Small intestine (tissue), 7 donors: ENCODE measurements at regions not wholly inside any gene's neighbourhood (a gene's known extent, or its start where the extent isn't known, plus 50 kb on each side); places are given as distances from the start of the nearest gene placed in this dataset.

Experiments
- DNase-seq, 2 donors: peaks; one replicate each; pipeline versions ENCODE4 v3.0.0 to v3.0.0-alpha.2; 2013
- FAIRE-seq: peaks from 2 replicates; lab custom pipeline; 2012; peaks lifted over from hg19 to GRCh38; lab: Jason Lieb, UNC
- H3K27ac ChIP-seq, 3 donors: one replicate each; pipeline ENCODE4 v1.5.1; 2013; ENCODE audit warnings: low read length in 2 of 3, mild to moderate bottlenecking in 2 of 3, control low read depth in 1 of 3, inconsistent platforms in 1 of 3, low read depth in 1 of 3, moderate library complexity in 1 of 3
- H3K27me3 ChIP-seq, 3 donors: one replicate each; pipeline ENCODE4 v1.6.1; 2013; ENCODE audit warnings: low read length in 3 of 3, inconsistent platforms in 1 of 3; ENCODE audit not compliant: control insufficient read depth in 3 of 3, insufficient read depth in 3 of 3
- H3K36me3 ChIP-seq, 3 donors: one replicate each; pipeline ENCODE4 v1.6.1; 2013; ENCODE audit warnings: low read length in 3 of 3, inconsistent platforms in 1 of 3, low read depth in 1 of 3, mild to moderate bottlenecking in 1 of 3, moderate library complexity in 1 of 3; ENCODE audit not compliant: control insufficient read depth in 3 of 3, insufficient read depth in 2 of 3
- H3K4me1 ChIP-seq, 3 donors: one replicate each; pipeline ENCODE4 v1.6.1; 2013; ENCODE audit warnings: low read length in 2 of 3, inconsistent platforms in 1 of 3, low read depth in 1 of 3, mild to moderate bottlenecking in 1 of 3, moderate library complexity in 1 of 3; ENCODE audit not compliant: control insufficient read depth in 3 of 3, insufficient read depth in 2 of 3
- H3K4me3 ChIP-seq, 3 donors: one replicate each; pipeline ENCODE4 v1.5.1; 2013; ENCODE audit warnings: low read length in 3 of 3, control low read depth in 1 of 3, inconsistent platforms in 1 of 3, low read depth in 1 of 3, mild to moderate bottlenecking in 1 of 3, moderate library complexity in 1 of 3
- H3K9me3 ChIP-seq, 2 donors: one replicate each; pipeline ENCODE4 v1.6.1; 2013; ENCODE audit warnings: low read depth in 1 of 2, low read length in 1 of 2; ENCODE audit not compliant: control insufficient read depth in 2 of 2, insufficient read depth in 1 of 2
- WGBS, 3 donors: extraction: QIAGEN DNeasy Blood & Tissue Kit; methylation state at CpG; one replicate each; pipeline ENCODE4 v1.1.7; 2013; 5-methylcytosine and 5-hydroxymethylcytosine counted together
- donor health status: healthy with polysubstance abuse.
- donor health status: control.
- donor health status: control.
- donor health status: Bipolar disorder and iron deficiency.
- donor health status: healthy.

DNA sequence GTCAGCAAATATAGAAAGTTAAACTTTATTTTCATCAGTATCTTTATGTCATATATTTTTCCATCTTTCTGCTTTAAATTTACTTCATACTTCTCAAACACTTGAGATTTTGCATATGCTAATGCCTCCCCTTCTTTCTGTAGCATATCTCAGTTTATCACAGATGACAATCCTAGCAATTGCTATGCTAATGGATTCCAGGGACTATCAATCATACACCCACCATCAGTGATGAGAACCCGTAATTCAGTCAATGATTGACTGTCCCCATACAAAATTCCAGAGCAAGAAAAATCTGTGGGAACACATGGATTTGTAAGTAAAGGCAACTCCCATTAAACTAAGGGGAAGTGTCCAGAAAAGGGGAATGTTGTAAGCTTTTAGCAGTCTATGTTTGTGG lies 432.4 kb upstream of the SEMA3D start:
- no peak for FAIRE-seq
- WGBS, 3 donors, result 63 to 72% (median 63%) methylated on average over 1 of the region's 1 CpG

DNA sequence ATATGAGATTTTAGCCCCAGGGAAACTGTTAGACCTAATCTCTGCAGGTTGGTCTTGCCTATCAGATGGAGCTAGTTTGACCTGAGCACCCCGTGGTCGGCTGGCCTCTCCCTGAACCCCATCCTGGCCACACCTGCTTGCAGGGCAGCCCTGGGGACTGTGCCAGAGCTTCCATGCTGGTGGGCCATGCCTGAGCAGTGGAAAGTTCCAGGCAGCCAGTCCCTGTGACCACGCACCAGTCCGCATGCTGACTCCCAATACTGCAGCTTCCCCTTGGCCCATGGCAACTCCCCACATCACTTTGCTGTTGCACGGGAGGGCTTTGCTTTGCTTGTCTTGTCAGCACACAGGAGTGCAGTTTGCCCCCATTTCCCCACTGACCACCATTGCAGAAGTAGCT lies 427.8 kb upstream of the SEMA3D start:
- no peak overlapping the region for H3K27ac ChIP-seq
- DNase-seq (no peak), FAIRE-seq (no peak)
- H3K27me3 ChIP-seq, result no peaks in the 10 kb centered on the region
- no peak overlapping the region for H3K4me3 ChIP-seq
- WGBS, 3 donors, result 83 to 90% (median 90%) methylated on average over 5 of the region's 5 CpGs
- no peaks in the 10 kb centered on the region for H3K36me3 ChIP-seq
- no peaks in the 10 kb centered on the region for H3K4me1 ChIP-seq
- H3K9me3 ChIP-seq, result no peaks in the 10 kb centered on the region

More for the DNA sequence above, 432.4 kb upstream of the SEMA3D start:
- DNase-seq, result no peak
- Histone ChIP-seq H3K4me3 (no peak overlapping the region), H3K9me3 (no peaks in the 10 kb centered on the region), H3K27me3 (no peaks in the 10 kb centered on the region), H3K36me3 (no peaks in the 10 kb centered on the region), H3K4me1 (no peaks in the 10 kb centered on the region), H3K27ac (no peak overlapping the region)

DNA sequence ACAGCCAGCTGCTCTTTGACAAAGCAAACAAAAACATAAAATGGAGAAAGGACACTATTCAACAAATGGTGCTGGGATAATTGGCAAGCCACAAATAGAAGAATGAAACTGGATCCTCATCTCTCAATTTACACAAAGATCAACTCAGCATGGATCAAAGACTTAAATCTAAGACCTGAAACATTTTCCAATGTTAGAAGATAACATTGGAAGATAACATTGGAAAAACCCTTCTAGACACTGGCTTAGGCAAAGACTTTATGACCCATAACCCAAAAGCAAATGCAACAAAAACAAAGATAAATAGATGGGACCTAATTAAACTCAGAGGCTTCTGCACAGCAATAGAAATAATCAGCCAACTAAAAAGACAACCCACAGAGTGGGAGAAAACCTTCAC lies 425.7 kb upstream of the SEMA3D start:
- FAIRE-seq (no peak), DNase-seq (no peak)
- Histone ChIP-seq H3K27me3 (no peaks in the 10 kb centered on the region), H3K36me3 (no peaks in the 10 kb centered on the region), H3K4me3 (no peak overlapping the region), H3K4me1 (no peaks in the 10 kb centered on the region), H3K9me3 (no peaks in the 10 kb centered on the region), H3K27ac (no peak overlapping the region)

DNA sequence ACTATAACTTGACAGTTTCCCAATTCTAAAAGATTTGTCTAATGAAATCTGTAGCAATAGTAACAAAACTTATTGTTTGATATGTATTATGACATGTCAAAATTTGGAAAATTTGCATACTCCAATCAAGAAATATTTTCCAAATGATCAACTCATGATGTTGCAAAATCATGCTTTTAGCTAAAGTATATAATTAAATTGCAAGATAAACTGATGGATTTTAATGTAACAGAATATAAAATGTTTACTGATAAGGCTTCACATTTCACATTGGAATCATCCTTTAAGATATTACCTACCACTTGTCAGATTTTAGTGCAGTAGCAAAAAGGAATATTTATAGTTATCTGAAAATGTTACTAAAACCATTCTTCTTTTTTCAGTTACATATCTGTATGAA lies 421.9 kb upstream of the SEMA3D start:
- H3K9me3 ChIP-seq, result no peaks in the 10 kb centered on the region
- no peaks in the 10 kb centered on the region for H3K4me1 ChIP-seq
- DNase-seq (no peak), FAIRE-seq (no peak)
- no peak overlapping the region for H3K27ac ChIP-seq
- no peak overlapping the region for H3K4me3 ChIP-seq
- H3K27me3 ChIP-seq, result no peaks in the 10 kb centered on the region
- no peaks in the 10 kb centered on the region for H3K36me3 ChIP-seq

DNA sequence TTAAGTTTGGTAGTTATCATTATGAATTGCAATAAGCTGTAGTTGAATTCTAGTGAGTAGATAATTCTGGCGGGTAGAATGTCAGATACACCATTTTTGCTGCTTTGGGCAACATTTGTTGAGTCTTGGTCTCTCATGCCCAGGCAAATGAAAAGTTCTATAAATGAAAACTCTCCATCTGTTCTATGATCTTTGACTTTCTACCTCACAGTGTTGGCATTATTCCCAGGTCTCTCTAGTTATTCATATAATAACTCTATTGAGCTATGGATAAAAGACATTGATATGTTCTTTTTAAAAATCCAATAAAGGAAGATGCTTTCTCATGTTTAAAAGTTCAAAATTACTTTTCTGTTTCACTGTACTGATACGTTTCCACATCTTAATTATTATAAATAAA lies 415.3 kb upstream of the SEMA3D start:
- 13 to 48% (median 33%) methylated on average over 2 of the region's 2 CpGs for WGBS, 3 donors
- DNase-seq (peak in 1 of 2 donors; percentile 24), FAIRE-seq (no peak)
- Histone ChIP-seq H3K27ac (no peak overlapping the region), H3K4me1 (no peaks in the 10 kb centered on the region), H3K36me3 (no peaks in the 10 kb centered on the region), H3K27me3 (no peaks in the 10 kb centered on the region), H3K9me3 (no peaks in the 10 kb centered on the region), H3K4me3 (no peak overlapping the region)

DNA sequence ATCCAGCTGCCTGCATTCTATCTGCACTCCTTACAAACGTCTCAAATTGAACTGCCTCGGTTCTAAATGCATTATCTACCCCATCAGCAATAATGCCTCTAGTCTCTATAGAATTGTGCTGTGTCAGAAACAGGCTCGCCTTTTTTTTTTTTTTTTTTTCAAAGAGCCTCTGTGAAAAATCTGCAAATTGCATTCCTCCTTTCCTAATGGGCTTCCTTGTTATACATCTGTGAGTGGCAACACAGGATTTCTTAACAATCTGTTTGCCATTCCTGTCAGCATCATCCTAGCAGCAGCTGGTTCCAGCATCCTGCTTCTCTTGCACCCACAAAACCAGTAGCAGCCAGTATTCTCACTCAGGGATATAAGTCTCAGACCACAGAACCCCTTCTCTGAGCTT lies 413.5 kb upstream of the SEMA3D start:
- 16 to 28% (median 22%) methylated on average over 3 of the region's 3 CpGs for WGBS, 3 donors
- H3K9me3 ChIP-seq, result no peaks in the 10 kb centered on the region
- H3K36me3 ChIP-seq, result no peaks in the 10 kb centered on the region
- no peak for DNase-seq
- no peaks in the 10 kb centered on the region for H3K4me1 ChIP-seq
- H3K27me3 ChIP-seq, result no peaks in the 10 kb centered on the region
- H3K4me3 ChIP-seq, result no peak overlapping the region
- H3K27ac ChIP-seq, result no peak overlapping the region
- no peak for FAIRE-seq

DNA sequence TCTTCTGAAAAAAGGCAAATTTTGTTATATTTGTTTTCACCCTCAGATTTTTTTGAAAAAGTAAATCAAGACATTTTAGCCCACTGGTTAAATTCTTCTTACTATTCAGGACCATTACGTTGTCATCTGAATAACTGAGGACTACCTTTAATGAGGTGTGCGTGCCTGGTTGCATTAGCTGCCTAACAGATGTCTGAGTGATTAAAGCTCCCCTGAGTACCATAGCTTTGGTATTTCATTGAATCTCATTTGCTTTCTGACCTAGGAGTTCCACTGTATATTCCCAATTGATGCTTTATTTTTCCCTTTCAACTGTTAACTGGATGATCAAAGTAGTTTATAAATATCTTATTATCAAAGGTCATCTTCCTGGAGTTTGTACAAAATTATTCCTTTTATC lies 410.0 kb upstream of the SEMA3D start:
- Histone ChIP-seq H3K4me1 (no peaks in the 10 kb centered on the region), H3K27me3 (no peaks in the 10 kb centered on the region), H3K27ac (no peak overlapping the region), H3K4me3 (no peak overlapping the region), H3K36me3 (no peaks in the 10 kb centered on the region), H3K9me3 (no peaks in the 10 kb centered on the region)
- DNase-seq (no peak), FAIRE-seq (no peak)
- WGBS, 3 donors, result 82 to 91% (median 90%) methylated on average over 2 of the region's 2 CpGs

DNA sequence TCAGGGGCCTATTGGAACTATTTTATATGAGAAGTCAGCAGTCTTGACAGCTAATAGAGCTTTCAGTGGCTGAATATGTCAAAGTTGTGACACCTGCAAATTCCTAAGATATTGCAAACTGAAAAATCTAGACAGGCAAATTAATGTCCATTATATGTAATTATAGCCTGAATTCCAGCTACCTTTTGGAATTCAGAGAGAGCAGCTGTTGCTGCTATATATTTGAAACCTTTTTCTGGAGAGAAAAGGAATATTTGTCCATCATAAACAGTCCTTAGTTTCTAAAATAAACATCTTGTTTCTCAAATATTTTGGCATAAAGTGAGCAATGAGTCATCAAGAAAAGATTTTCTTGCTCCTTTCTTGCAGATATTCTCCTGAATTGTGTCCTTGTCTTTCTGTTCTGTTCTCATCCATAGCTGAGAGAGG lies 408.9 kb upstream of the SEMA3D start:
- no peak overlapping the region for H3K4me3 ChIP-seq
- no peak for FAIRE-seq
- H3K27ac ChIP-seq, result no peak overlapping the region
- H3K27me3 ChIP-seq, result no peaks in the 10 kb centered on the region
- no peaks in the 10 kb centered on the region for H3K4me1 ChIP-seq
- no peak for DNase-seq
- no peaks in the 10 kb centered on the region for H3K9me3 ChIP-seq
- no peaks in the 10 kb centered on the region for H3K36me3 ChIP-seq

DNA sequence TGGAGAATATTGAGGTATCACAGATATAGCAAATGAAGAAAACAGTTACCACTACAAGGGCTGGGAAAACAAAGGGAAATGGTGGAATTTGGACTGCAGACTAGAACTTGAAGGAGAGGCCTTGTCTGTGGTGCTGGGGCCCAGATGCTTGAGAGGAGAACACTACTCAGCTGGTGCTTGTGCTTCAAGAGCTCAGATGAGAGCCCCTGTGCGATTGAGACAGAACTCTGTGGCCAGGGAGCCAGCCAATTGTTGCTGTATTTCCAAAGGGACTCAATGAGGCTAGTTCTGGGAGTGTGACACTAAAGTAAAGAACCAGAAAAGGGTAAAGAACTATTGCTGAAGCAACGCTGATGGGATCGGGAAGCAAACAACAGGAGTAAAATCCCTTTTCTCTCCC lies 406.5 kb upstream of the SEMA3D start:
- no peak overlapping the region for H3K27ac ChIP-seq
- H3K4me3 ChIP-seq, result no peak overlapping the region
- H3K27me3 ChIP-seq, result no peaks in the 10 kb centered on the region
- H3K4me1 ChIP-seq, result no peaks in the 10 kb centered on the region
- FAIRE-seq, result no peak
- DNase-seq, result peak in 1 of 2 donors; percentile 2
- no peaks in the 10 kb centered on the region for H3K36me3 ChIP-seq
- 54 to 59% (median 57%) methylated on average over 3 of the region's 3 CpGs for WGBS, 3 donors
- no peaks in the 10 kb centered on the region for H3K9me3 ChIP-seq
